Hematopoietic multipotent progenitor cell treated with erythropoietin and hydrocortisone succinate and interleukin-3 and kit ligand, for 6 days (in vitro differentiated cells): ENCODE measurements at regions not wholly inside any gene's neighbourhood (a gene's known extent, or its start where the extent isn't known, plus 50 kb on each side); places are given as distances from the start of the nearest gene placed in this dataset.
"Not testable (repeated sequence)": the region's sequence is repeated elsewhere in the genome, so short reads cannot be mapped to it uniquely, and the experiment has no call there.

ENCODE experiments used
- DNase-seq: peaks from one replicate; pipeline ENCODE4 v3.0.0-alpha.2; 2015

DNA sequence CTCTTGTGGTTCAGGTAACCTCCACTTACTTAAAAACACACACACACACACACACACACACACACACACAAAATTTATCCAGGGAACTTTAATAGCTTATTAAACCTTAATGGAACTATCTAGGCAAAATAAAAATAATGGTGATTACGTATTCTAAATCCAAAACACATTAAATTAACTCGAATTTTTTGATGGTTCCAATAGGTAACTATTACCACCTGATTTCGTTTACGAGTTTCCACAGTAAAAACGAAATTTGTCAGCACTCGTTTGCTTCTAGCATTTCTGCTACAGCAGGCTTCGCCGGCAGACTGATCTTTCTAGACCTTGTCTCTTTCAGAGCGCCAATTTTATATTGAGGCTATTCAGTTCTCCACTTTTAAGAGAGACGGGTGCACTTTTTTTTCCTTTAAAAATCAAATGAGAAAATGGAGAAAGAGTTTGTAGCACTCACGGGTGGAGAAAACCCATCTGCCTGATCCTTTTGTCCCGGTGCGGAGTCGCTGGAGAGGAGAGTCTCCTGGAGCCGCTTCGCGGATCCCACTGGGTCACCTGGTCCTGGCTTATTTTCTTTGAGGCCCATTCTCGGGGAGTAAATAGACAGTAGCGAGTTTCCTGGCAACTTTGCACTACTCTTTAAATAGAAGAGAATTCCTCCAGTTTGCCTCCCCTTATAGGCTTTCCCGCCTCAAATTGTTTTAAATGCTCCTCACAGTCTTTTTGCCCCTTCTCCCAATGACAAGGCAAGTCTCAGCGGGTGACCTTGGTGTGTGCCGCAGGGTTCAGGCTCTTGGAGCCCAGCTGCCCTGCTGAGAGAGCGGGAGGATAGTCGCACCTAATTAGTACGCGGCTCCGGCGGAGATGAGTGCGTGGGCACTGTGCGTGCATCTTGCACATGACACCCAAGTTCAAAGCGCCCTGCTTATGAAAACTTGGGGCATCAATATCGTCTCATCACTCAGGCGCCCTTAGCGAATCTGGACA, 117.0 kb downstream of the KCNRG start:
- DNase-seq: no peak

DNA sequence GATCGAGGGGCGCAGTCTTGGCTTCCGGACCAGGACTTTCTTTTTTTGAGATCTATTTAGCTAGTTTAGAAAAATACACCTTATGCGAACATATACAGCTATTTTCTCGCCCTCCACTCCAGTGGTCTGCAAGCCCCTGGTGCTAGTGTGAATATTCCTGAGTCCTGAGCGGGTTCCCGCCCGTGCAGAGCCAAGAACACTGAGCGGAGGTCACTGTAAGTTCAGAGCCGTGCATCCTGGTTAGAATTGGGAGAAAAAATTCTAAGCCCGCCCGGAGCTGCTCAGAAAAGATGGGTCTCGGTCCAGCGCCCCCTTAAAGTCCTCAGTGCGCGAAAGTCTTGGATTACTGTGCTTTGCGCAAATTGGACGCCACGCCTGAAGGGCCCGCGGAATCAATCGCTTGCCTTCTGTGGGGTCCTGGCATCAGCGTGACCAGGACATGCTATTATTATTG, 117.7 kb downstream of the KCNRG start:
- no peak for DNase-seq

DNA sequence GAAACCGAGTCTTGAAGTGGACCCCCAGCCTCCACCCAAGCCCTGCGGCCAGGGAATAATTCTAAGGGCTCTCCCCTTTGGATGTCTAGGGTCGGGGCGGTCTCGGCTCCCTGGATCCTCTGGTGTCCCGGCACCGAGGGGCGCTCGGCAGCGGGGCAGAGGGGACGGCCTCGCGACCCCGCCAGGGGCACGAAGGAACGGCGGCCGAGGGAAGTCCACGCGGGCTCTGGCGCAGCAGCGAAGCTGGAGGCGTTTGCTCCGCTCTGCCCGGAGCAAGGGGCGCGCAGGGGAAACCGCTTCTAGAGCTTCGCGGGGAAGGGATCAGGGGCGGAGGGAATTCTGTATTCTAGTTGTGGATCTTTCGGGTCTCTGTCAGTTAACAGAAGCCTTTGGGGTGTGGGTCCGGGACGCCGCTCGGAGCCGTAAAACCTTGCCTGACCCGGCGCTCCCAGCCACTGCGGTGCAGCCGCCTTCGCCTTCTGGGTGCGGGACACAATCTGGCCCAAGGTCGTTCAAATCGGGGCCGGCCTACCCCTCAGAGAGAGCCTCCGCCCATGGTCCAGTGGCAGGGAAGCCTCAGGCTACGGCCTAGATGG, 118.2 kb downstream of the KCNRG start:
- DNase-seq: no peak

DNA sequence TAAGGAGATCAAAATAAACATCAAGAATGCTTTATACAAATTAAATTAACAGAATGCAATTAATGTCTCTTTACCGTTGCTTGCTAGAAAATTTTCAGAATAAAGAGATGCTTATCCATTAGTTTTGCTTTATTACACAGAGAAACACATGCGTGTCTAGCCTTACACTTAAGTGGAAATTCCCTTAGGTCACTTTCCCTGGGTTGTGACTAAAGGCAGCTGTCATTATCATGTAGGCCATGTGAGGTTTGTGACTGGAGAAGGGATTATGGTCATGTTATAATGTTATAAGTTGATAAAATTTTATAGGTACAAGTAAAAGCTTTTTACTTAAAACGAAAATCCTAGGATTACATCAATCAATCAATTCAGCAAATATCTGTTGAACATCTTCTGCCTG, 121.0 kb downstream of the KCNRG start:
- no peak for DNase-seq

DNA sequence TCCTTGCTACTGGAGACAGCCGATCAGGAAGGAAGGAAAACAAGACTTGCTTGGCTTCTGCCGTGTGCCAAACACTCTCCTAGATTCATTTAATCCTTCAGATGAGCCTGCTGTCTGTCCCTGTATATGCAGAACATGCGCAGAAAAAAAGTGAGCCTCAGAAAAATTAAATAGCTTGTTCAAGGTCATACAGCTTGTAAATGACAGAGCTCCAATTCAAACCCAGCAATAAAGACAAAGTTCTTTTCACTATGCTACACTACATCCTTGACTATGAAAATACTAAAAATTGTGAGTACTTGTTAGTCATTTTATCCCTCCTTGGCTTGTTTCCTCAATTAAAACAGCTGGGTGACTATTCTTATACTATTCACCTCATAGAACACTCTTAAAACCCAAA, 121.4 kb downstream of the KCNRG start:
- DNase-seq: no peak

DNA sequence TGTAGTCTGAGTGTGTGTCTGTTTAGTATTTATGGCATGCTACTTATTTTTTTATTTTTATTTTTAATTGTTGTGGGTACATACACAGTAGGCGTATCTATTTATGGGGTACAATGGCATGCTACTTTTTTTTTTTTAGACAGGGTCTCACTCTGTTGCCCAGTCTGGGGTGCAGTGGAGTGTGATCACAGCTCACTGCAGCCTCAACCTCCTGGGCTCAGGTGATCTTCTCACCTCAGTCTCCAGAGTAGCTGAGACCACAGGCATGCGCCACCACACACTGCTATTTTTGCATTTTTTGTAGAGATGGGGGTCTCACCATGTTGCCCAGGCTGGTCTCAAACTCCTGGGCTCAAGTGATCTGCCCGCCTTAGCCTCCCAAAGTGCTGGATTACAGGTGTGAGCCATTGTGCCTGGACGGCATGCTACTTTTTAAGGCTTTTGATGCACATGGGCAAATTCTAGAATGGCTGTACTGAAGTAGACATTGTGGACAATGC, 124.2 kb downstream of the KCNRG start:
- DNase-seq: not testable (repeated sequence)

DNA sequence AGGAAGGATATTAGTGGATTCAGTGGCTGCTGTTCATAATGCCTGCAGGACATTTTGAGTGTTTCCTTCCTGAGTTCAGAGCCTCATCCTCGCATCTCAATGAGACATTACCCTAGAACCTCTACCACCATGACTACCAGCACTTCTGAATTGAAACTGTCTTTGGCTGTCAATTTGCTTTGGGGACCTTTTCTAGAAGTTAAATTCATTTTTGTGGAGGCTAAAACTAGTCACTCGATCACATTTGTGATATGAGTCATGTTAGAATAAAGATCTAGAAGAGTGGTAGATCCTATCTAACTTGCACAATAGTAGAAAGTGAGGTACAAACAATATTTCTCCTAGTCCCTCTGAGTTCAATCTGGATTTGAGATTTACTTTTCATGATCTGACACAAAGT, 124.9 kb downstream of the KCNRG start:
- peak; percentile 16 for DNase-seq

DNA sequence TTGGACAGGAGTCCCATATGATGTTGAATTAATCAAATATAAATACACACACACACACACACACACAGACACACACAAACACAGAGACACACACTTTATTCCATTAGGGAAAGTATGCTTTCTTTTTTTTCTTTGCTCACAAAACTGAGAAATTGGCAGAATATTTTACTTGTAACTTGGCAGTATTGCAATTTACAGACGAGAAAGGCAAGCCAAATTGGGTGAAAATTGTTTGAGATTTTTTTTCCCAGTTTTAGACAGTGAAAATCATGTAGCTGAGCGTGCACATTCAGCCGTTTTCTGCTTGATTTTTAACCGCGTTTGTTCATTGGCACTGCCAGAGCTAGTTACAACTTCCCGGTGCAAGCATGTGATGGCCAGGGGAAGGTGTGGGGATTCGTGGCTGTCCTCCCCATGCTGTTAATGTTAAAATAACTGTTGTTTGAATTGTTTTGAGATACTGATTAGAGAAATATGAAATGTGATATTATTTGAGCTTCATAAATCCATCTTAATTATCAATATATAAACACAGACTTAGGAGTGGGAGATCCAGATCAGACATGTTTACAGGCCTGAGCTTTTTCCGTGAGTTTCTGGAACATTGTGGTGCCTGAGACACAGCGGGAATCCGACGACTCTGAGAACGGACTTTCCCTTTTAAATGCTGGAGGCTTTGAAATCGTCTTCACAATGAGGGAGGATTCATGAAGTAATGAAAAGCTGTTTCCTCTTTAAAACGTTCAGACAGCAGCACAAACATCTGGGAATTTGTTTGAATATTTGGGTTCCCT, 125.5 kb downstream of the KCNRG start:
- no peak for DNase-seq

DNA sequence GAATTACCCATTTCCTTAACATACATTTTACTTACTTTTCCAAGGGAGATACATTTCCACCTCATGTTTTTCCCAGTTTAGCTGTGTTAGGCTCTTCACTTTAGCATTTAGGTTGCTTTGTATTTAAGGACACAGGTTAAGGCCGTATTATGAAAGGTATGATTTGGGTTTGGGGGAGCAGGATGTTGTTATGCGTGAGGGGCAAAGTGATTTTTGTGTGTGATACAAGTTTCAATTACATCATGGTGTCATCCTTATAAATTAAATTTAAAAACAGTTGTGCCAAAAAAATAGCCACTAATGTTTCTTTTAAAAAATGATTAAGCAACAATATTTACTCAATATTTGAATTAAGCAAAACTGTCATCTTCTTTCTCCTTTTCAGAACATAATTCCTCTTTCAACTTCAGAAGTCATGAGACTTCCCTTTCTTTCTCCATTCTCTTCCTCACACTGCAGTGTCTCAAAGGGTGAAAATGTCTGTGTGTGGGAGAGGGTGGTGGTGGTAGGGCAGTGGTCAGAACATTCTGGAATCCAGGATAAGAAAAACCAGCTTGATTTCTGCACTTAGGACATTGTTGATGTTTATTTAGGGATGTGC, 126.2 kb downstream of the KCNRG start:
- DNase-seq: no peak

DNA sequence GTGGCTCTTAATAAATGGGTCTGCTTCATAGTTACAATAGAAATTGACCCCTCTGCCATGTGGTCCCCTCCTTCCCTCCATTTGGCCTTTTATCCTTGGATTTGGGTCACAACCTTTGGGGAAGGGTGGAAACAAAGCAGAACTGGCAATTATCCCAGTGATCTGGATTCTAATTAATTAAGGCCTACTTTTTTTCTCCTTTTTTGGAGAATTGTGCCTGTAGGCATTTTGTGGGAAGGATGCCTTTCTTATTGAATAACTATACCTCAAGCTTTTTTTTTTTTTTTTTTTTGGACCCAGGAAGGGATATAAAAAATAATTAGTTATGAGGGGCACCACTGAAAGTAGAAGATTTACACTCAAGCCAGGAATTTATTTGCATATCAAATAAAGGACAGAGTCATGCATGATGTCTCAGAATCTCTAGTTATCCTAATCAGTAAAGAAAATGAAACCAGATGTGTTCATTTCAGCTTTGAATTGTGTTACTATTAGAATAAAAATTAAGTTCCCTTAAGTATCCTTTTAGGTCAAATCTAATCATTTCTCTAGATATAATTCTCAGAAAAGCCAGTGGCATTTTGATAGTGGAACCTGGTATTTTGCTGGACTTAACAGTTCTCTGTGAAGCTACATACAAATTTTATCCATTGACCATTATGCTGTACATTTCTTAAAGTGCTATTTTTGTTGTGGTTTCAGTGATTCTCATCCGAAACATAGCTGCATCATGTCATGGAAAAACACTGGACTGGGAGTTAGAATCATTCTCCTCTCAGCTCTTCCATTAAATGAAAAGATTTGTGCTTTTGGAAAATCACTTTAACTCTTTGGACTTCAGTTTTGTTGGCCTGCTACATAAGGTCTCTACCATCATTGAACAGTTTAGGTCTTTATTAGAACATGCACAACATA, 129.3 kb downstream of the KCNRG start:
- DNase-seq: no peak

DNA sequence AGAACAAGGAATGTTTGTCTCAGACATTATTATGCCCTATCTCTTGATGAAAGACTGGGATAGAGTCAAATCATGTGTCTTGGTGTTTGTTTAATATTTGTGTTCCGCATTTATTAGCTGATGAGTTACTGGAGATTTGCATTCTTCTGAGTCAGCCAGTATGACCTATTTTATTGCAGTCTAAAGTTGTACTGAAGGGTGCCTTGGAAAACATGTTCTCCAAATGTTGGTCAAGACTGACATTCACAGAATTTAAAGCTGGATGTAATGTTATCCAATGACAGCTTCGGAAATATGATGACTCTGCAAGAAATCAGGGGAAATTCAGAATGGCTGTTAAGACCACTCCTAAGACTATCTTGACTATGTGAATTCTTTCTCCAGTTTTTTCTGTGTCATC, 134.0 kb downstream of the KCNRG start:
- DNase-seq: no peak

DNA sequence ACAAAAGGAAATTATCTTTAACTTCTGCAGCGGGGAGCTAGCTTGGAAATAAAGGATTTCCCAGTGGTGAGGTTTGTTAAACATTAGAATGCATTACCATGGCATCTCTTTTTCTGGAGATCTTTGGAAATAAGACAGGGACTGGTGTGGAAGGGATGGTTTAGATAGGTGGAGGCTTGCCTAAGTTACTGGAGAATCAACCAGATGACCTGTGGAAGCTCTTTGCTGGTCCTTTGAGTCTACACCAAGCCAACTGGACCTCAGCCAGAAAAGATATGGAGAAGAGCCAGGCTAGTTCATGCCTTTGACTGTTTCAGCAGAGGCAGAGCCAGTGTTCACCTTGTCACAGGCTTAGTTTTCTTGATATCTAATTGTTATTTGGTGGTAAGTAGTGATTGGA, 134.7 kb downstream of the KCNRG start:
- DNase-seq: peak; percentile 44

DNA sequence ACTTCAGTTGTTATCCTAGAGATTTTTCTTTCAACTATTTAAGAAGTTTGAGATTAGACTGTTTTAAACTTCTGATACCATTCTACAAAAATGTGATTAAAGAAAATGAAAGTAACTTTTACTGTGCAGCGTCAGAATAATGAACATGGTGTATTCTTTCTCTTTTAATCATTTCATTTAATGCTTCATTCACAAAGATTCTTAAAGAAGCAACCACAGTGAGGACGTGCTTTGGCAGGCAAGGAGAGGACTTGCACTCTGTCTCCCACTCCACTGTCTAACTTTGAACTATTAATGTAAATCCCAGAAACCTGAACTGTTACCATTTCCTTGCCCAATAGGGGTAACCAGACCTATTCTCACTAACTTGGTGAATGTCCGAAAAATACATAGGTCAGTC, 137.0 kb downstream of the KCNRG start:
- no peak for DNase-seq

DNA sequence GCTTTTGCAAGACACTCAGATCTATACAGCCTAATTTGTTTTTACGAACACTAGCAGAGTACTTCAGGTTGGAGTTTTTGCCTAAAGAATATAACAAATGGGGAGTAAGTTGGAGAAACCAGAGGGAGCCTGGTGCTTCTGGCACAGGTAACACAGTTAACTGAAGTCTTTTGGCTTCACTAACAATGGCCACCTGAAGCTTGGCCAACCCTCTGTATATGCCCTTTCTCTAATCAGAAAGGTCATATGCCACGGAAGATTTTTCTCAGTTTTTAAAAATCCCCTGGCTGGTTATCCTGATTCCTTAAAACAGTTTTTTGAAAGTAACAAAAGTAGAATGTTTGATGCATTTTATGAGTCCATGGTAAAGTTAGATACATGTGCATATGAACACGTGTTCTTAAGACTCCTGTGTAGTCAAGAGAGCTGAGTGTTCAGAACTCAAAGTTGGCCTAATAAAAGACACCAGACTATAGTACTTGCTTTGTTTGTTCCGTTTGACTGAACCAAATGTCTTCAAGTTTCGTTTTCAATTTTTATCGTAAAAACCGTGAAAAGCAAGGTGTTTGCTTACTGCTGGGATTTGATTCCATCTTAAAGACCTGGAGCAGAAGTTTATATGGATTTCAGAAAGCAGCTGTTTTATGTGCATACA, 137.5 kb downstream of the KCNRG start:
- DNase-seq: no peak

DNA sequence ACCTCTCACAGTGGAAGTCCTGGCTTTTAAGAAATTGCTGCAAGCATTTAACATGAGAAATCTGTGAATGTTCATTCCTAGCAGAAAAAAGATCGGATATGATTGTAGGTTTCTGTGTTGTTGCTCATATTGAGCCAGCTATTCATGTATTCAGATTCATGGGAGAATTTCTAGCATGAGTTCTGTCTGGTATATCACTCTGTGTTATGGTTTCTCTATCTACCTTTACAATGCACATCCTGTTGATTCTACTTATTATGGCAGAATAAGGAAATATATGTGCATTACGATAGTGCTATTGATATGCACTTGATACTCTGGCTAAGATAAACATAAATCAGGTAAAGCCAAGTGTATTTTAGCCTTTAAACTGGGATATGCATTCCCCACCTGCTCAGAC, 138.2 kb downstream of the KCNRG start:
- DNase-seq: no peak

DNA sequence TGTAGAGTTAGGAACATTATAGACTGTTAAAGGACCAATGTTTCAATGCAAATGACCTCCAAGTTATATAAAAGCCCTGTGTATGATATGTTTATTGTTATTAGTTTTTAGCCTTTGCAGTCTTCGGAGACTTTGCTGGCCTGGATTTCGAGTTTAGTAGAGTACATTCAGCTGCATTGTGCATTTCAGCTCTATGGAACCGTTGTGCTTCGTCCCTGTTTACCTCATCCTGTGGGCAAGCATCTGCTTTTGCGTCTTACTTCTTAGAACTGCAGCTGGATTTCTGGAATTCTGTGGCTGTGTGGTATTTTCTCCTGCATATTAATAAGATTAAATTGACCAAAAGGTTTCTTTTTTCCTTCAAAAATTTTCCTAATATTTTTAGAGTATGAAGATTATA, 138.6 kb downstream of the KCNRG start:
- no peak for DNase-seq

DNA sequence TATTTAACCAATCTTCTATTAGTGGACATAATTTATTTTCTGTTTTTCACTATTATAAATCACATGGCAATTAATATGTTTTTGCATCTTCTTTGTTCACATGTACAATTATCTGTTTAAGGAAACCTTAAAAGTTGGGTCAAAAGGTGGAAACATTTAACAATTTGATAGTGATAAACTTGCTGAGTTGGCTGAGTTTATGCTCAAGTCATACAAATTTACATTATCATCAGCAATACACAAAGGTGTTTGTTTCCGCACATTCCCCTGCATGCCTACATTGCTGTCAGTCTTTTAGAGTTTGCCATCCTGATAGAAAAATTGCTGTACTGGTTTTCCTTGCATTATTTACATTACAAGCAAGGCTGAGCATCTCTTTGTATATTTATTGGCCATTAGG, 139.5 kb downstream of the KCNRG start:
- no peak for DNase-seq

DNA sequence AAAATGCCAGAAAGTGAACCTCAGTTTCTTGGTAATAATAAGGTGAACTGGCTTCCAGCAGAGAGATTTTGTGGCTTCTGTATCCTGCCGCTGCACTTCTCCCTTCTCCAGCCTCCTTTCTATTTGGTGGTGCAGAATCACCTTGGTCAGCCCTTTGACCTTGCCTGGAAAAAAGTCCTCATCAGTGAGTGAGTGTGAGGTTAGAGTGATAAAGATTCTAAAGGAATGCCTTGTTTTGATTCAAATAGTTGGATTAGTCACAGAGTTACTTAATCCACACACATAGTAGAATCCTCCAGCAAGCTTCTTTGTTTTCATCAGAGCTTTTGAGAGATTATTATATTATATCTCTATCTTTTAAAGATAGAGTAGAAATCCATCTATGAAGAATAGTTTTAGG, 140.9 kb downstream of the KCNRG start:
- no peak for DNase-seq

DNA sequence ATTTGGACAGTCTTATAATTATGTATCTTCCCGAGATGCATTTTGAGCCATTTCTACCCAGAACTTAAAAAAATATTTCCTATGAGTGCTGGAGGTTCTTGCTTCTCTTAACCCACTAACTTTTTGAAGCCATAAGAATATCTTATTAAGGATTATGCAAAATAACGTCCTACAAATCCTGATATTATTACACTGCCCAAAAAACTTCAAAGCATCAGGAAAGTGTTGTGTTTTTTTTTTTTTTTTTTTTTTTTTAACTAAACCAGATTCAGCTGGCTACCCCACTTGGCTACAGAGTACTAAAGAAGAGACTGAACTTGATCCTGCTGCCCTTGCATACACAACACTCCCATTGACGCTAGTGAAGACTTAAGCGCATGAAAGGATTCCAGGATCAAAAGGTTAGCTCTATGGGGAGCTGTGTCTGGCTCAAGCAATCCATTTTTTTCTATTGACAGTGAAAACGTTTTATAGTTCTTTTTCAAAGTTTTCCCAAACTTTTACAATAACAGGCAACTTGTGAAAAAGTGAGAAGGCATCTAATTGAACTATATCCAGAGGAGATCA, 141.4 kb downstream of the KCNRG start:
- DNase-seq: no peak

DNA sequence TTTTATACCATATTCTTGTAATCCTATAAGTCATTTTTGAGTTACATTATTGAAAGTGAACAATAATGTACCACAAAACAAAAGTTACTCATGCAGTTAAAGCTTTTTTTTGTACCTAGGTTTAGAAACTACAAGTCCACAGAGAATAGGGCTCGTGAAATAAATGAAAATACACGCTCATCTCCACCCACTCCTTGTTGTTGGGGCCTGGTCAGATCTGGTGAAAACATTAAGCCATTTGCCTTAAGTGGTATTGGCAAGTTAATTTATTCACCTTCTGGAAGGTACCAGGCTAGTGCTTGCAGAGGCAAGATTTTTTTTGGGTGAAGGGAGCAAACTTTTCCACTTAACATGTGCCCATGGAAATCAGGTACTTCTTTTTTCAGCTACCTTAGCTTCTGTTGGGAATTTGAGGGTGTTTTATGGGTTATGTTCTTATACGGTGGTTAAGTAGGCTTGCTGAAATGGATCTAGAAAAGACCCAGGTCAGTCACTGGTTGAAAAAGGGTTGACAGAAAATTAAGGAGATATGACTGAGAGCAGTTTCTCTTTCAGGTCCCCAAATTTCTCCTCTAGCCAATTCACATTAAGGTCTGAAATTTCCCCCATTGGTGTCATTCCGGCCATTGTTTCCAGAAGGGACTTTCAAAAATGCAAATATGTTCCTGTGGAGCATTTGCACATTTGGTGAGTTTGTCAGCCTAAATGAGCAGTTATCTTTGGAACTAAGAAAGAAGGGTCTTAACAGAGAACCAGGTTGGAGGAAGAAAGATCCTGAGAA, 143.3 kb downstream of the KCNRG start:
- DNase-seq: no peak
